ENCODE measurements at regions not wholly inside any gene's neighbourhood (a gene's known extent, or its start where the extent isn't known, plus 50 kb on each side); places are given as distances from the start of the nearest gene placed in this dataset.

DNA sequence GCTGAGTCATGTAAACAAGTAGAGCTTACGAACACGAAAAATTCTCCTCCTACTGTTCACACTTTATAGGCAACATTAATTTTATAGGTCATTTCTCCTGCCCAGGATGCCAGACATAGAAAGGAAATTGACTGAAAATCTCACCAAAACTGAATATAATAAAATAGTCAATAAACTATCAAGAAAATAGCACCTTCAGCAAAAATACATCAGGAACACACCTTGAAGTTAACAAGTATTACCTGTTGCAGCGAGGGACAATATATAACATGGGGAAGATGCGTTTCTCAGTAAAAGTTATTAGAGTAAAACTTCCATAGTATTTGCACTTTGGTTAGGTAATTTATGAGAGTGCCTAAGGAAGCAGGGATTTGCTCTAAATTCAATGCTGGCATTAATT is 344.6 kb downstream of the KCNJ3 start:
- no peak for DNase-seq (ENCODE audit: low read depth)
- H3K4me3 ChIP-seq (ENCODE audit: low read depth, low read length) = no peak overlapping the region
- TF ChIP-seq, protein P1, sequence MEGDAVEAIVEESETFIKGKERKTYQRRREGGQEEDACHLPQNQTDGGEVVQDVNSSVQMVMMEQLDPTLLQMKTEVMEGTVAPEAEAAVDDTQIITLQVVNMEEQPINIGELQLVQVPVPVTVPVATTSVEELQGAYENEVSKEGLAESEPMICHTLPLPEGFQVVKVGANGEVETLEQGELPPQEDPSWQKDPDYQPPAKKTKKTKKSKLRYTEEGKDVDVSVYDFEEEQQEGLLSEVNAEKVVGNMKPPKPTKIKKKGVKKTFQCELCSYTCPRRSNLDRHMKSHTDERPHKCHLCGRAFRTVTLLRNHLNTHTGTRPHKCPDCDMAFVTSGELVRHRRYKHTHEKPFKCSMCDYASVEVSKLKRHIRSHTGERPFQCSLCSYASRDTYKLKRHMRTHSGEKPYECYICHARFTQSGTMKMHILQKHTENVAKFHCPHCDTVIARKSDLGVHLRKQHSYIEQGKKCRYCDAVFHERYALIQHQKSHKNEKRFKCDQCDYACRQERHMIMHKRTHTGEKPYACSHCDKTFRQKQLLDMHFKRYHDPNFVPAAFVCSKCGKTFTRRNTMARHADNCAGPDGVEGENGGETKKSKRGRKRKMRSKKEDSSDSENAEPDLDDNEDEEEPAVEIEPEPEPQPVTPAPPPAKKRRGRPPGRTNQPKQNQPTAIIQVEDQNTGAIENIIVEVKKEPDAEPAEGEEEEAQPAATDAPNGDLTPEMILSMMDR (IDR thresholded peaks at IDR 0.05; ENCODE audit: control insufficient read depth, extremely low read depth, insufficient read depth) = no peak

DNA sequence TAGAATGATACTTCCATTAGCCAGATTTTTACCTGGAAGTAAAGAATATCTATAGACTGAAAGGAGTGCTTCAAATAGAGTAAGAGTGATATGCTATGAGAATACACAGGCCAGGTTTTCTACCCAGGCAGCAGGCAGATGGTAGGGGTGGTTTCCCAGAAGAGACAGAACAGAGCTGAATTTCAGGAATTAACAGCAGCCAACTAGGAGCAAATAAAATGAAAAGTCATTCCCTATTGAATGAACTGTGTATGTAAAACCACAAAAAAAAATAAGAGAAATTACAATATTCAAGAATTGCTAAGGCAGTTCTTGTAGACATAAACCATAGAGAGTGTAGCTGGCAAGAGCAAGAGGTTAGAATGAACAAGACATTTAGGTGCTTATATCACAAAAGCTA is 336.8 kb downstream of the KCNJ3 start:
- TF ChIP-seq, protein P1 (IDR thresholded peaks at IDR 0.05; ENCODE audit: control insufficient read depth, extremely low read depth, insufficient read depth) = no peak
- no peak for DNase-seq (ENCODE audit: low read depth)
- no peak overlapping the region for H3K4me3 ChIP-seq (ENCODE audit: low read depth, low read length)

GRCh38 chr2:155033652-155034051 is 335.2 kb downstream of the KCNJ3 start:
- no peak overlapping the region for H3K4me3 ChIP-seq (ENCODE audit: low read depth, low read length)
- DNase-seq (ENCODE audit: low read depth) = no peak
- TF ChIP-seq, protein P1 (IDR thresholded peaks at IDR 0.05; ENCODE audit: control insufficient read depth, extremely low read depth, insufficient read depth) = no peak

DNA sequence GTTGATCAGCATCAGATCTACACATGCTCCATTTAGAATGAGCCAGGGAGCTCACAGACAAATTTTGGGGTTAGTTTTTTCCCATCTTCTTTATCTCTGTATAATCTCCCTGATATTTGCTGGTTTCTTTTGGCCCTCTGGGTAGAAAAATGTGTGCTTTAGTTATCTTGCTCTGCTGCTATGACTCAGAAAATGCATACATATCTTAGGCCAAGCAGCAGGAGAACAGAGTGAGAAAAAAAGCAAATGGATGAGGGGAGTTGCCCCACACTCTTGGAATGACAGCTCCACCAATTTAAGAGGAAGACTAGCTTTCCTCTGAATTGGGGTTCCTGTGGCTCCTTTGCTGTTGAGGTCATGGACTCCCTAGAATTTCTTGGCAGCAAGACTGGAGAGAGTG is 331.8 kb downstream of the KCNJ3 start:
- TF ChIP-seq, protein P1 (IDR thresholded peaks at IDR 0.05; ENCODE audit: control insufficient read depth, extremely low read depth, insufficient read depth) = no peak
- no peak overlapping the region for H3K4me3 ChIP-seq (ENCODE audit: low read depth, low read length)
- DNase-seq (ENCODE audit: low read depth) = no peak

DNA sequence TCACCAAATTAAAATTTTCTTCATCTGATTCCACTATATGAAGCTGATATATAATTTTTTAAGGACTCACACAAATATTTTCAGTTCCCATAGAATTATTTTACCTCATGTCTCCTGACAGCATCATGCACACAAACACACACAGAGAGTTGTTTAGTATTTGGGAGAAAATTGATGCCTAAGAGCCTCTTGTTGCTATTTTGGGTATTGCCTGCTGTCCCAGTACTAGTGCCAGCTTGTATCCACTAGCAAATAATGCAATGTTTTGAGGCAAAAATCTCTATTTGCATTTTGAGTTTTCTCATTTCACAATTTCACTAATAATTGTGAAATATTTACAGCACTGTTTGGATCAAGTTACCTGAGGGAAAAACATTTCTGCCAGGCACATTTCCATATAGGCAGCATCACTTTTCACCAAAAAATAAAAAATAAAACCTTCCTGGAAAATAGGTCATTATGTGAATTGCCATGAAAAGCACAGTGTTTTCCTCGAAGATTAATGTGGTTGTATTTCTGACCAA is 328.2 kb downstream of the KCNJ3 start:
- TF ChIP-seq, protein P1 (IDR thresholded peaks at IDR 0.05; ENCODE audit: control insufficient read depth, extremely low read depth, insufficient read depth) = no peak
- no peak for DNase-seq (ENCODE audit: low read depth)
- no peak overlapping the region for H3K4me3 ChIP-seq (ENCODE audit: low read depth, low read length)

DNA sequence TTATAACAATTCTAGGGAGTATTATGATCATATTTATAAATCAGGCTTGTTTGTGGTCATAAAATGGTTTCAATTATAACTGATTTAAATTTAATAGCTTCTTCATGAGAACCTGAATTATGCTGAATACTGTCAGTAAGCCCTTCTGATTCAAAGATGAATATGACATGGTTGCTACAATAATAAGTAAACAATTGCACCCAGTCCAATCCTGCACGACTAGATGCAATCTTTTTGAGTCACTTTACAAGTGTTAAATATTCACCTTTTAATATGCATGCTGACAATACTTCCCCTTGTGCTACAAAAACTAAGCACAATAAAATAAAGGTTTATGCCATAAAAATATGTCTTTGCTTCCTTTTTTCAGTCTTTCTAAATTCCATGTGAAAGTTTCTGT is 325.2 kb downstream of the KCNJ3 start:
- no peak for DNase-seq (ENCODE audit: low read depth)
- TF ChIP-seq, protein P1 (IDR thresholded peaks at IDR 0.05; ENCODE audit: control insufficient read depth, extremely low read depth, insufficient read depth) = no peak
- no peak overlapping the region for H3K4me3 ChIP-seq (ENCODE audit: low read depth, low read length)

GRCh38 chr2:155022531-155022930 is 324.0 kb downstream of the KCNJ3 start:
- H3K4me3 ChIP-seq (ENCODE audit: low read depth, low read length) = no peak overlapping the region
- no peak for DNase-seq (ENCODE audit: low read depth)
- TF ChIP-seq, protein P1 (IDR thresholded peaks at IDR 0.05; ENCODE audit: control insufficient read depth, extremely low read depth, insufficient read depth) = no peak

All from LNCaP clone FGC (cell line).